ENCODE measurements at regions not wholly inside any gene's neighbourhood (a gene's known extent, or its start where the extent isn't known, plus 50 kb on each side); places are given as distances from the start of the nearest gene placed in this dataset.

- TF ChIP-seq CTCF (IDR thresholded peaks at IDR 0.05) (no peak), POLR2A (IDR thresholded peaks at IDR 0.05) (no peak)
Observed at GRCh38 chr7:108920490-108920889, 350.8 kb downstream of the DNAJB9 start.

Measured in body of pancreas (tissue), 4 donors.